KMS-11 (cell line): ENCODE measurements at regions not wholly inside any gene's neighbourhood (a gene's known extent, or its start where the extent isn't known, plus 50 kb on each side); places are given as distances from the start of the nearest gene placed in this dataset.

Experiments used
- H2AFZ ChIP-seq: fragments of 200-600 bp; sonication (generic); 2 replicates; pipeline ENCODE4 v1.6.1; 2016; ENCODE audit warnings: antibody characterized with exemption, mixed run types, low read depth
- H3K27ac ChIP-seq: fragments of 200-600 bp; sonication (generic); 2 replicates; pipeline ENCODE4 v1.6.1; 2016; ENCODE audit warnings: mild to moderate bottlenecking, mixed run types
- H3K27me3 ChIP-seq: fragments of 200-600 bp; sonication (generic); 2 replicates; pipeline ENCODE4 v1.6.1; 2017; ENCODE audit warnings: mild to moderate bottlenecking, low read depth, mixed run types, moderate library complexity; ENCODE audit not compliant: insufficient read depth
- H3K36me3 ChIP-seq: fragments of 200-600 bp; sonication (generic); 2 replicates; pipeline ENCODE4 v1.6.1; 2017; ENCODE audit warnings: mild to moderate bottlenecking, mixed run types; ENCODE audit not compliant: insufficient read depth
- H3K4me1 ChIP-seq: fragments of 200-600 bp; sonication (generic); 2 replicates; pipeline ENCODE4 v1.6.1; 2016; ENCODE audit warnings: mild to moderate bottlenecking, low read depth, mixed run types; ENCODE audit not compliant: poor library complexity, severe bottlenecking
- H3K4me2 ChIP-seq: fragments of 200-600 bp; sonication (generic); 2 replicates; pipeline ENCODE4 v1.7.0; 2016; ENCODE audit warnings: mild to moderate bottlenecking, mixed run types
- H3K4me3 ChIP-seq: fragments of 200-600 bp; sonication (generic); IDR thresholded peaks from 2 replicates; pipeline ENCODE4 v1.6.1; 2017; ENCODE audit warnings: low read depth, low read length, mixed read lengths; ENCODE audit not compliant: insufficient read depth
- H3K79me2 ChIP-seq: fragments of 200-600 bp; sonication (generic); 2 replicates; pipeline ENCODE4 v1.6.1; 2016; ENCODE audit warnings: low read depth, mixed run types; ENCODE audit not compliant: insufficient read depth
- H3K9ac ChIP-seq: fragments of 200-600 bp; sonication (generic); 2 replicates; pipeline ENCODE4 v1.6.1; 2016; ENCODE audit warnings: mild to moderate bottlenecking, mixed run types
- H4K20me1 ChIP-seq: fragments of 200-600 bp; sonication (generic); 2 replicates; pipeline ENCODE4 v1.6.1; 2016; ENCODE audit warnings: mild to moderate bottlenecking, mixed run types; ENCODE audit not compliant: insufficient read depth
- TF ChIP-seq, protein P1 (sequence below): fragments of 200-600 bp; sonication (generic); conservative IDR thresholded peaks from 2 replicates; pipeline ENCODE4 v1.6.1; 2017; ENCODE audit warnings: low read depth, mild to moderate bottlenecking, antibody characterized with exemption, low read length, moderate library complexity, mixed read lengths

DNA sequence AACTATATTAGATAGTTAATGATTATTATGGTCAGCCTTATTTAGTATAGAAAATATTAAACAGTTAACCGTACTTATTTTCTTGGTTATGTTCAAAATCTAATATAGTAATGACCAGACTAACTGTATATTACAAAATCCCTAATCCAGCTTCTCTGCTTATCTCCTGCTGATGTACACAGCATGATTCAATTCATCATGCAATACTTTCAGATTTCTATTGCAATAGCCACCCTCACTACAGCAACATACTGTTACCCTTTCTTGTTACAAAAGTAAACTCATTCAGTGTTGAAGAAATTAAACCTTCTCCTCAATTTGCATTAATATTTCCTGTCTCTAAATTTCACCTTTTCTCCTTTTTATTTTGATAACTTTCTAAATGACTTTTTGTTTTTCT, 1375.0 kb upstream of the NUDT12 start:
- Histone ChIP-seq H3K27ac (no peak overlapping the region), H3K4me1 (no peaks in the 10 kb centered on the region), H3K4me3 (no peak overlapping the region), H2AFZ (no peak overlapping the region), H3K4me2 (no peak overlapping the region), H3K27me3 (no peaks in the 10 kb centered on the region), H3K36me3 (no peaks in the 10 kb centered on the region), H3K79me2 (no peaks in the 10 kb centered on the region), H4K20me1 (no peaks in the 10 kb centered on the region), H3K9ac (no peak overlapping the region)
- TF ChIP-seq, protein P1, sequence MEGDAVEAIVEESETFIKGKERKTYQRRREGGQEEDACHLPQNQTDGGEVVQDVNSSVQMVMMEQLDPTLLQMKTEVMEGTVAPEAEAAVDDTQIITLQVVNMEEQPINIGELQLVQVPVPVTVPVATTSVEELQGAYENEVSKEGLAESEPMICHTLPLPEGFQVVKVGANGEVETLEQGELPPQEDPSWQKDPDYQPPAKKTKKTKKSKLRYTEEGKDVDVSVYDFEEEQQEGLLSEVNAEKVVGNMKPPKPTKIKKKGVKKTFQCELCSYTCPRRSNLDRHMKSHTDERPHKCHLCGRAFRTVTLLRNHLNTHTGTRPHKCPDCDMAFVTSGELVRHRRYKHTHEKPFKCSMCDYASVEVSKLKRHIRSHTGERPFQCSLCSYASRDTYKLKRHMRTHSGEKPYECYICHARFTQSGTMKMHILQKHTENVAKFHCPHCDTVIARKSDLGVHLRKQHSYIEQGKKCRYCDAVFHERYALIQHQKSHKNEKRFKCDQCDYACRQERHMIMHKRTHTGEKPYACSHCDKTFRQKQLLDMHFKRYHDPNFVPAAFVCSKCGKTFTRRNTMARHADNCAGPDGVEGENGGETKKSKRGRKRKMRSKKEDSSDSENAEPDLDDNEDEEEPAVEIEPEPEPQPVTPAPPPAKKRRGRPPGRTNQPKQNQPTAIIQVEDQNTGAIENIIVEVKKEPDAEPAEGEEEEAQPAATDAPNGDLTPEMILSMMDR: no peak

DNA sequence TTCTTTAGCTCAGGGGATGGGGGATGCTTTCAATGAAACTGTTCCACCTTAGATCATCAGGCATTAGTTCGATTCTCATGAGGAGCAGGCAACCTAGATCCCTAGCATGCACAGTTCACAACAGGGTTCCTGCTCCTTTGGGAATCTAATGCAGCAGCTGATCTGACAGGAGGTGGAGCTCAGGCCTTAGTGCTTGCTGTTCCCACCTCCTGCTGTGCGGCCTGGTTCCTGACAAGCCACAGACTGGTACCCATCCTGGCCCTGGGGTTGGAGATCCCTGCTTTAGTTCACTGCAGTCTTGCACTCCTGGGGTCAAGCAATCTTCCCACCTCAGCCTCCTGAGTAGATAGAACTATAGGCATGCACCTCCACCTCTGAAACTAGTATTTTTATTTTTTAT, 1369.8 kb upstream of the NUDT12 start:
- no peaks in the 10 kb centered on the region for H3K27me3 ChIP-seq
- no peak overlapping the region for H3K27ac ChIP-seq
- TF ChIP-seq, protein P1: no peak
- H3K9ac ChIP-seq: no peak overlapping the region
- no peak overlapping the region for H3K4me2 ChIP-seq
- H3K79me2 ChIP-seq: no peaks in the 10 kb centered on the region
- H3K4me3 ChIP-seq: no peak overlapping the region
- H3K36me3 ChIP-seq: no peaks in the 10 kb centered on the region
- no peaks in the 10 kb centered on the region for H3K4me1 ChIP-seq
- H4K20me1 ChIP-seq: no peaks in the 10 kb centered on the region
- H2AFZ ChIP-seq: no peak overlapping the region

DNA sequence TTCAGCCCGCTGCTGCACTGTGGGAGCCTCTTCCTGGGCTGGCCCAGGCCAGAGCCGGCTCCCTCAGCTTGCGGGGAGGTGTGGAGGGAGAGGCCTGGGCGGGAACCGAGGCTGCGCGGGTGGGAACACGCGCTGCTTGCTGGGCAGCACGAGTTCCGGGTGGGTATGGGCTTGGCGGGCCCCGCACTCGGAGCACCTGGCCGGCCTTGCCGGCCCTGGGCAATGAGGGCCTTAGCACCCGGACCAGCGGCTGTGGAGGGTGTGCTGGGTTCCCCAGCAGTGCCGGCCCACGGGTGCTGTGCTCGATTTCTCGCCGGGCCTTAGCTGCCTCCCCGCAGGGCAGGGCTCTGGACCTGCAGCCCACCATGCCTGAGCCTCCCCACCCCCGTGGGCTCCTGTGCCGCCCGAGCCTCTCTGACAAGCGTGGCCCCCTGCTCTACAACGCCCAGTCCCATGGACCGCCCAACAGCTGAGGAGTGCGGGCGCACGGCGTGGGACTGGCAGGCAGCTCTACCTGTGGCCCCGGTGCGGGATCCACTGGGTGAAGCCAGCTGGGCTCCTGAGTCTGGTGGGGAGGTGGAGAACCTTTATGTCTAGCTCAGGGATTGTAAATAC, 1366.4 kb upstream of the NUDT12 start:
- no peak overlapping the region for H3K4me3 ChIP-seq
- no peaks in the 10 kb centered on the region for H4K20me1 ChIP-seq
- no peaks in the 10 kb centered on the region for H3K4me1 ChIP-seq
- H3K27ac ChIP-seq: no peak overlapping the region
- H3K27me3 ChIP-seq: no peaks in the 10 kb centered on the region
- H3K4me2 ChIP-seq: no peak overlapping the region
- no peak overlapping the region for H2AFZ ChIP-seq
- H3K79me2 ChIP-seq: no peaks in the 10 kb centered on the region
- TF ChIP-seq, protein P1: no peak
- H3K9ac ChIP-seq: no peak overlapping the region
- H3K36me3 ChIP-seq: no peaks in the 10 kb centered on the region

DNA sequence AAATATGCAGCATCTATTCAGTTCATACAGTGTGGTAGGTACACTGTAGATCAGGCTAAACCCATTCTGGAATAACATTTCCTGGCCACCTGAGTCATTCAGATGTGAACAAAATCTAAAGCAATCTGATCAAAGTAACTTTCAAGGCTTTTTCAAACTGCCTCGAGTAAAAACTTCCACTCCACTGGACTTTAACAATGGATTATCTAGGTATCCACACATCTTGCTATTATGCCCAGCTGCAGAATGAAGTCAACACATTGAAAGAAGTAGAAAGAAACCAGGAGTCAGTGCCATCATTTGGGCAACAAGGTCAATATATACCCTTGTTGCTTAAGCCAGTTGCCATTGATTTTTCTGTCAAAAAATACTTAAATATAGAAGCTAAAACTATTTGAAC, 1352.6 kb upstream of the NUDT12 start:
- Histone ChIP-seq H2AFZ (no peak overlapping the region), H3K9ac (no peak overlapping the region), H3K36me3 (no peaks in the 10 kb centered on the region), H3K27ac (no peak overlapping the region), H3K4me1 (no peaks in the 10 kb centered on the region), H4K20me1 (no peaks in the 10 kb centered on the region), H3K4me2 (no peak overlapping the region), H3K79me2 (no peaks in the 10 kb centered on the region), H3K27me3 (no peaks in the 10 kb centered on the region), H3K4me3 (no peak overlapping the region)
- TF ChIP-seq, protein P1: no peak
